GM23338 (cell line): ENCODE measurements at regions not wholly inside any gene's neighbourhood (a gene's known extent, or its start where the extent isn't known, plus 50 kb on each side); places are given as distances from the start of the nearest gene placed in this dataset.

Experiments used
- ATAC-seq: fragments of 200-7000 bp; cut with Tn5 transposase; 3 replicates; pipeline ENCODE4 v1.9.1; 2020
- DNase-seq: peaks from one replicate; pipeline ENCODE4 v3.0.0-alpha.2; 2015; ENCODE audit warnings: low spot score
- H2AFZ ChIP-seq: fragments of 200-600 bp; sonication (generic); 2 replicates; pipeline ENCODE4 v1.8.0; 2016; ENCODE audit warnings: antibody characterized with exemption, mild to moderate bottlenecking, moderate library complexity
- H3F3A ChIP-seq: fragments of 200-600 bp; sonication (generic); replicated peaks from 2 replicates; pipeline ENCODE4 v1.8.0; 2017; ENCODE audit warnings: antibody characterized with exemption, mixed run types, low read depth
- H3K27ac ChIP-seq: fragments of 200-600 bp; sonication (generic); 2 replicates; pipeline ENCODE4 v1.6.1; 2016; ENCODE audit warnings: low read depth
- H3K27me3 ChIP-seq: fragments of 200-600 bp; sonication (generic); 2 replicates; pipeline ENCODE4 v1.8.0; 2016; ENCODE audit warnings: mild to moderate bottlenecking, mixed run types, moderate library complexity; ENCODE audit not compliant: insufficient read depth
- H3K36me3 ChIP-seq: fragments of 200-600 bp; sonication (generic); 2 replicates; pipeline ENCODE4 v1.8.0; 2016; ENCODE audit warnings: mild to moderate bottlenecking; ENCODE audit not compliant: insufficient read depth
- H3K4me1 ChIP-seq: fragments of 200-600 bp; sonication (generic); 2 replicates; pipeline ENCODE4 v1.8.0; 2016; ENCODE audit warnings: mild to moderate bottlenecking, moderate library complexity; ENCODE audit not compliant: insufficient read depth
- H3K4me2 ChIP-seq: fragments of 200-600 bp; sonication (generic); 2 replicates; pipeline ENCODE4 v1.7.1; 2017; ENCODE audit warnings: mixed run types
- H3K4me3 ChIP-seq: fragments of 200-600 bp; sonication (generic); 2 replicates; pipeline ENCODE4 v1.6.1; 2016; ENCODE audit warnings: mixed run types
- H3K79me2 ChIP-seq: fragments of 200-600 bp; sonication (generic); replicated peaks from 2 replicates; pipeline ENCODE4 v1.8.0; 2017; ENCODE audit warnings: mild to moderate bottlenecking; ENCODE audit not compliant: insufficient read depth
- H3K9me2 ChIP-seq: fragments of 200-600 bp; sonication (generic); 2 replicates; pipeline ENCODE4 v1.8.0; 2017; ENCODE audit not compliant: insufficient read depth
- H4K20me1 ChIP-seq: fragments of 200-600 bp; sonication (generic); replicated peaks from 2 replicates; pipeline ENCODE4 v1.8.0; 2017; ENCODE audit warnings: mild to moderate bottlenecking; ENCODE audit not compliant: insufficient read depth
- H3K27ac Mint-ChIP-seq: 2 replicates; pipeline ENCODE4 v1.8.0; 2020; ENCODE audit warnings: inconsistent platforms, mild to moderate bottlenecking, moderate library complexity, mixed read lengths
- H3K27me3 Mint-ChIP-seq: 3 replicates; pipeline ENCODE4 v1.8.0; 2022; ENCODE audit warnings: low read depth, mild to moderate bottlenecking, moderate library complexity, mixed read lengths, inconsistent platforms; ENCODE audit not compliant: insufficient read depth, poor library complexity
- H3K36me3 Mint-ChIP-seq: 3 replicates; pipeline ENCODE4 v1.8.0; 2021; ENCODE audit warnings: low read depth, mild to moderate bottlenecking, inconsistent platforms, moderate library complexity, mixed read lengths
- H3K4me1 Mint-ChIP-seq: 3 replicates; pipeline ENCODE4 v1.8.0; 2020; ENCODE audit warnings: mild to moderate bottlenecking, inconsistent platforms, mixed read lengths
- H3K4me3 Mint-ChIP-seq: 3 replicates; pipeline ENCODE4 v1.8.0; 2021; ENCODE audit warnings: moderate library complexity, mild to moderate bottlenecking, inconsistent platforms, mixed read lengths
- H3K9me3 Mint-ChIP-seq: 3 replicates; pipeline ENCODE4 v1.8.0; 2020; ENCODE audit warnings: moderate library complexity, mild to moderate bottlenecking, inconsistent platforms, mixed read lengths
- CREB1 ChIP-seq: fragments of 250-450 bp; sonication (Bioruptor Pico); IDR thresholded peaks from 2 replicates; pipeline ENCODE4 v1.5.0; 2020; ENCODE audit warnings: low read depth, mild to moderate bottlenecking, moderate library complexity
- EZH2phosphoT487 ChIP-seq: fragments of 200-600 bp; sonication (generic); IDR thresholded peaks from one replicate; pipeline ENCODE4 v1.8.1; 2018; ENCODE audit warnings: antibody characterized with exemption; ENCODE audit not compliant: unreplicated experiment
- JUNB ChIP-seq: IDR thresholded peaks from one replicate; pipeline ENCODE4 v1.6.1; 2016; ENCODE audit warnings: antibody characterized with exemption; ENCODE audit not compliant: unreplicated experiment
- POLR2AphosphoS5 ChIP-seq: IDR thresholded peaks from 2 replicates; pipeline ENCODE4 v1.6.1; 2016; ENCODE audit warnings: antibody characterized with exemption, low read depth
- STAT1 ChIP-seq: IDR thresholded peaks from one replicate; pipeline ENCODE4 v1.6.1; 2016; ENCODE audit warnings: antibody characterized with exemption; ENCODE audit not compliant: unreplicated experiment
- ZNF114 ChIP-seq: fragments of 250-450 bp; sonication (Bioruptor Pico); IDR thresholded peaks from 2 replicates; pipeline ENCODE4 v1.5.0; 2020; ENCODE audit warnings: mild to moderate bottlenecking, moderate library complexity
- ZNF331 ChIP-seq: fragments of 250-450 bp; sonication (Bioruptor Pico); IDR thresholded peaks from 2 replicates; pipeline ENCODE4 v1.5.0; 2020; ENCODE audit warnings: low read depth, mild to moderate bottlenecking, moderate library complexity
- TF ChIP-seq, protein P1 (sequence below): IDR thresholded peaks from 2 replicates; pipeline ENCODE4 v1.6.1; 2016; ENCODE audit warnings: antibody characterized with exemption
- TF ChIP-seq, protein P2 (sequence below): IDR thresholded peaks from one replicate; pipeline ENCODE4 v1.6.1; 2018; ENCODE audit warnings: antibody characterized with exemption; ENCODE audit not compliant: unreplicated experiment
- TF ChIP-seq, protein P3 (sequence below), 2 experiments: fragments of 200-600 bp in 1 of 2; sonication (generic) in 1 of 2; conservative IDR thresholded peaks; 2 replicates each; pipeline versions ENCODE4 v1.5.1 to v1.6.1; 2016 to 2017; ENCODE audit warnings: antibody characterized with exemption in 2 of 2, low read depth in 2 of 2, mild to moderate bottlenecking in 2 of 2, moderate library complexity in 1 of 2

DNA sequence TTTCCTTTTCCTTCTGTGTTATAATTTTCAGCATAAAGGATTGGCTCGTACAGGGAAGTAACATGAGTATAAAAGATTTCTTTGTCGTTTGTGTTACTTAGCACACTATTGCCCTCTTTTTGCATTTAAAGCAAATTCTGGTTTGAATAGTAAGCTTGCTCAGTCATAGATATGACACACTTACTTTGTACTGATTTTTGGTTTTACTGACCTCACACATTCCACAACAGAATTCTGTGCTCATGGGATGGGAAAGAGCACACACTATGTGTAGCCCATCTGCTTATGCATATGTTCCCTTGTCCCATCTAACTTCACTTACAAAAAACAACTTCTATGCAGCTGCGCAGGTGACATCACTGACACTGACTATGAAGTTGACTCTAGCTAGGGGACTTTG, 111.9 kb upstream of the MTAP start (continued):
- TF ChIP-seq, protein P1, sequence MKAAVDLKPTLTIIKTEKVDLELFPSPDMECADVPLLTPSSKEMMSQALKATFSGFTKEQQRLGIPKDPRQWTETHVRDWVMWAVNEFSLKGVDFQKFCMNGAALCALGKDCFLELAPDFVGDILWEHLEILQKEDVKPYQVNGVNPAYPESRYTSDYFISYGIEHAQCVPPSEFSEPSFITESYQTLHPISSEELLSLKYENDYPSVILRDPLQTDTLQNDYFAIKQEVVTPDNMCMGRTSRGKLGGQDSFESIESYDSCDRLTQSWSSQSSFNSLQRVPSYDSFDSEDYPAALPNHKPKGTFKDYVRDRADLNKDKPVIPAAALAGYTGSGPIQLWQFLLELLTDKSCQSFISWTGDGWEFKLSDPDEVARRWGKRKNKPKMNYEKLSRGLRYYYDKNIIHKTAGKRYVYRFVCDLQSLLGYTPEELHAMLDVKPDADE = no peak
- TF ChIP-seq JUNB (no peak), STAT1 (no peak), ZNF114 (CRISPR knock-in tag) (no peak)

DNA sequence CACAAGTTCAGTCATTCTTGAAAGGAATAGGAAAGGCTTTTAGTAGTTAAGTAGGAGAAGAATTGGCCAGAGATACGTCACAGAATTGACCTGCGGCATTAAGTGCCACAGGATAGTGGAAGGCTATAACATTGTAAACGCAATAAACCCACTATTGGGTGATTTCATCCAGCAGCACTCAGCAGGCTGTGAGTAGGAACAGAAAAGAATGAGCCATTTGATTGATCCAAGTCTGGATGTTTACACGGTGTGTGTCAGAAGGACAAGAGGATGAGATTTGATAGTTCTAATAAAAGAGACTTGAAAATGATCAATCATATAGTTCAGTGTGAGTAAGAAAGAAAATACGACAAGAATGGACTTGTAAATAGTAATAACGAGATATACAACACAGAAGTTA, 110.0 kb upstream of the MTAP start:
- no peak for ATAC-seq

DNA sequence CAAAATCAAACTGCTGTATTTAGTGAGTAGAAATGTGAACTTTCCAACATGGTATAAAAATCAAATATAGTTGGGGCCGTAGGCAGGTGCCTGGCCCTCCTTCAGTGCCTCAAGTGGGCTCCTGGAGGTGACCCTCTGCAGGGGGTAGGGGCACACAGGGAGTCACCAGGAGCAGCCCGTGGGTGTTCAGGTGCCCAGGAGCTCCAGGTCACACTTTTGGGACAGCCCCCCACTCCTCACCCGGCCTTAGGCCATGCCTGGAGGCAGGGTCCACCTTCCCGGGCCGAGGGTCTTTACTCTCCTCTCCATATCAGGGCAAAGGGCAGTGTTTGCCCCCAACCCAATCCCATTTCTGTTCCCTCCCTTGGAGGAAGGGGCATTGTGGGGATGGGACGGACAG, 108.0 kb upstream of the MTAP start:
- Mint-ChIP-seq H3K9me3 (peaks cover 8% of the 10 kb centered on the region; the same call in 1 of the 3 replicates), H3K4me1 (no peaks in the 10 kb centered on the region), H3K27ac (no peak overlapping the region), H3K4me3 (no peak overlapping the region), H3K27me3 (no peaks in the 10 kb centered on the region), H3K36me3 (peaks cover 3% of the 10 kb centered on the region; the same call in 2 of the 3 replicates)
- H3K4me1 ChIP-seq = no peaks in the 10 kb centered on the region
- no peak for ATAC-seq
- no peak overlapping the region for H3K27ac ChIP-seq
- no peaks in the 10 kb centered on the region for H3K36me3 ChIP-seq
- no peak overlapping the region for H3K4me3 ChIP-seq
- H3K4me2 ChIP-seq = no peak overlapping the region
- no peak overlapping the region for H2AFZ ChIP-seq
- no peak for TF ChIP-seq POLR2AphosphoS5
- TF ChIP-seq ZNF114 (CRISPR knock-in tag) = no peak
- TF ChIP-seq, protein P2, sequence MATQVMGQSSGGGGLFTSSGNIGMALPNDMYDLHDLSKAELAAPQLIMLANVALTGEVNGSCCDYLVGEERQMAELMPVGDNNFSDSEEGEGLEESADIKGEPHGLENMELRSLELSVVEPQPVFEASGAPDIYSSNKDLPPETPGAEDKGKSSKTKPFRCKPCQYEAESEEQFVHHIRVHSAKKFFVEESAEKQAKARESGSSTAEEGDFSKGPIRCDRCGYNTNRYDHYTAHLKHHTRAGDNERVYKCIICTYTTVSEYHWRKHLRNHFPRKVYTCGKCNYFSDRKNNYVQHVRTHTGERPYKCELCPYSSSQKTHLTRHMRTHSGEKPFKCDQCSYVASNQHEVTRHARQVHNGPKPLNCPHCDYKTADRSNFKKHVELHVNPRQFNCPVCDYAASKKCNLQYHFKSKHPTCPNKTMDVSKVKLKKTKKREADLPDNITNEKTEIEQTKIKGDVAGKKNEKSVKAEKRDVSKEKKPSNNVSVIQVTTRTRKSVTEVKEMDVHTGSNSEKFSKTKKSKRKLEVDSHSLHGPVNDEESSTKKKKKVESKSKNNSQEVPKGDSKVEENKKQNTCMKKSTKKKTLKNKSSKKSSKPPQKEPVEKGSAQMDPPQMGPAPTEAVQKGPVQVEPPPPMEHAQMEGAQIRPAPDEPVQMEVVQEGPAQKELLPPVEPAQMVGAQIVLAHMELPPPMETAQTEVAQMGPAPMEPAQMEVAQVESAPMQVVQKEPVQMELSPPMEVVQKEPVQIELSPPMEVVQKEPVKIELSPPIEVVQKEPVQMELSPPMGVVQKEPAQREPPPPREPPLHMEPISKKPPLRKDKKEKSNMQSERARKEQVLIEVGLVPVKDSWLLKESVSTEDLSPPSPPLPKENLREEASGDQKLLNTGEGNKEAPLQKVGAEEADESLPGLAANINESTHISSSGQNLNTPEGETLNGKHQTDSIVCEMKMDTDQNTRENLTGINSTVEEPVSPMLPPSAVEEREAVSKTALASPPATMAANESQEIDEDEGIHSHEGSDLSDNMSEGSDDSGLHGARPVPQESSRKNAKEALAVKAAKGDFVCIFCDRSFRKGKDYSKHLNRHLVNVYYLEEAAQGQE = no peak
- H3F3A ChIP-seq = no peaks in the 10 kb centered on the region
- H3K9me2 ChIP-seq = peaks cover 4% of the 10 kb centered on the region; the same call in 1 of the 2 replicates
- DNase-seq = no peak
- no peaks in the 10 kb centered on the region for H4K20me1 ChIP-seq
- H3K79me2 ChIP-seq = no peaks in the 10 kb centered on the region
- H3K27me3 ChIP-seq = no peaks in the 10 kb centered on the region

More for the DNA sequence above, 110.0 kb upstream of the MTAP start:
- H3K4me3 ChIP-seq = no peak overlapping the region
- H2AFZ ChIP-seq = 0 out of 2 replicates have a peak overlapping the region, but pooled peaks have one; percentile 7
- no peak for TF ChIP-seq EZH2phosphoT487
- TF ChIP-seq, protein P3, sequence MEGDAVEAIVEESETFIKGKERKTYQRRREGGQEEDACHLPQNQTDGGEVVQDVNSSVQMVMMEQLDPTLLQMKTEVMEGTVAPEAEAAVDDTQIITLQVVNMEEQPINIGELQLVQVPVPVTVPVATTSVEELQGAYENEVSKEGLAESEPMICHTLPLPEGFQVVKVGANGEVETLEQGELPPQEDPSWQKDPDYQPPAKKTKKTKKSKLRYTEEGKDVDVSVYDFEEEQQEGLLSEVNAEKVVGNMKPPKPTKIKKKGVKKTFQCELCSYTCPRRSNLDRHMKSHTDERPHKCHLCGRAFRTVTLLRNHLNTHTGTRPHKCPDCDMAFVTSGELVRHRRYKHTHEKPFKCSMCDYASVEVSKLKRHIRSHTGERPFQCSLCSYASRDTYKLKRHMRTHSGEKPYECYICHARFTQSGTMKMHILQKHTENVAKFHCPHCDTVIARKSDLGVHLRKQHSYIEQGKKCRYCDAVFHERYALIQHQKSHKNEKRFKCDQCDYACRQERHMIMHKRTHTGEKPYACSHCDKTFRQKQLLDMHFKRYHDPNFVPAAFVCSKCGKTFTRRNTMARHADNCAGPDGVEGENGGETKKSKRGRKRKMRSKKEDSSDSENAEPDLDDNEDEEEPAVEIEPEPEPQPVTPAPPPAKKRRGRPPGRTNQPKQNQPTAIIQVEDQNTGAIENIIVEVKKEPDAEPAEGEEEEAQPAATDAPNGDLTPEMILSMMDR (conservative IDR thresholded peaks at IDR 0.05; ENCODE audit: low read depth in 2 of 2) = no peak
- TF ChIP-seq ZNF331 (CRISPR knock-in tag) = no peak
- TF ChIP-seq JUNB = no peak
- TF ChIP-seq CREB1 (CRISPR knock-in tag) = no peak
- no peak for TF ChIP-seq POLR2AphosphoS5
- no peak for TF ChIP-seq ZNF114 (CRISPR knock-in tag)
- no peaks in the 10 kb centered on the region for H4K20me1 ChIP-seq
- no peaks in the 10 kb centered on the region for H3K36me3 ChIP-seq
- H3F3A ChIP-seq = no peaks in the 10 kb centered on the region
- H3K27me3 Mint-ChIP-seq = no peaks in the 10 kb centered on the region
- H3K4me3 Mint-ChIP-seq = no peak overlapping the region
- H3K27me3 ChIP-seq = no peaks in the 10 kb centered on the region
- H3K9me2 ChIP-seq = peaks cover 4% of the 10 kb centered on the region; the same call in 1 of the 2 replicates
- H3K27ac Mint-ChIP-seq = no peak overlapping the region
- H3K27ac ChIP-seq = no peak overlapping the region
- peaks cover 2% of the 10 kb centered on the region; the same call in 1 of the 3 replicates for H3K9me3 Mint-ChIP-seq
- no peak for DNase-seq
- no peaks in the 10 kb centered on the region for H3K79me2 ChIP-seq
- H3K4me1 Mint-ChIP-seq = no peaks in the 10 kb centered on the region
- no peak overlapping the region for H3K4me2 ChIP-seq
- H3K4me1 ChIP-seq = no peaks in the 10 kb centered on the region
- peaks cover 3% of the 10 kb centered on the region; the same call in 2 of the 3 replicates for H3K36me3 Mint-ChIP-seq
